ENCODE measurements at regions not wholly inside any gene's neighbourhood (a gene's known extent, or its start where the extent isn't known, plus 50 kb on each side); places are given as distances from the start of the nearest gene placed in this dataset.

GRCh38 chr1:61568460-61569302, 156.3 kb downstream of the TM2D1 start:
- H3K23ac ChIP-seq (ENCODE audit: low read depth, low read length): no peak overlapping the region
- intact Hi-C loops (cut with micrococcal nuclease) (no loop called here), in situ Hi-C loops (cut with MboI; ENCODE audit: low sequenced_read_pairs) (no loop called here), dilution Hi-C loops (cut with HindIII; ENCODE audit: low sequenced_read_pairs, unreplicated experiment) (no loop called here)
- TF ChIP-seq RFX5 (IDR thresholded peaks at IDR 0.05; ENCODE audit: low read depth, low read length) (no peak), MAFK (IDR thresholded peaks at IDR 0.05; ENCODE audit: low read depth, low read length) (no peak), USF2 (IDR thresholded peaks at IDR 0.05; ENCODE audit: low read depth, low read length) (no peak), SMC3 (IDR thresholded peaks at IDR 0.05; ENCODE audit: low read depth, low read length) (no peak), CTCF (conservative IDR thresholded peaks at IDR 0.05; ENCODE audit: low read depth, low read length) (no peak), MAZ (IDR thresholded peaks at IDR 0.05; ENCODE audit: borderline replicate concordance, low read depth, low read length) (no peak), BHLHE40 (IDR thresholded peaks at IDR 0.05; ENCODE audit: low read depth, low read length) (no peak), CHD1 (IDR thresholded peaks at IDR 0.05; ENCODE audit: low read depth, low read length) (no peak), RAD21 (IDR thresholded peaks at IDR 0.05; ENCODE audit: low read length) (no peak), RCOR1 (IDR thresholded peaks at IDR 0.05; ENCODE audit: insufficient replicate concordance, low read length) (no peak), FOS (IDR thresholded peaks at IDR 0.05; ENCODE audit: low read depth, low read length) (no peak), ELK1 (IDR thresholded peaks at IDR 0.05; ENCODE audit: borderline replicate concordance, low read depth, low read length) (no peak), CEBPB (IDR thresholded peaks at IDR 0.05; ENCODE audit: low read depth, low read length) (no peak), POLR2A (IDR thresholded peaks at IDR 0.05; ENCODE audit: low read depth, low read length) (no peak), NFE2L2 (IDR thresholded peaks at IDR 0.05; ENCODE audit: low read depth, low read length) (no peak)
- H2BK15ac ChIP-seq (ENCODE audit: low read depth, low read length): no peak overlapping the region
- no peak overlapping the region for H3K4me3 ChIP-seq (ENCODE audit: insufficient read depth, low read depth, low read length)
- H3K4me1 ChIP-seq (ENCODE audit: control insufficient read depth, insufficient read depth, low read length): no peaks in the 10 kb centered on the region
- H3K4ac ChIP-seq (ENCODE audit: low read depth, low read length): no peak overlapping the region
- H3K36me3 ChIP-seq (ENCODE audit: control insufficient read depth, insufficient read depth, low read length): no peaks in the 10 kb centered on the region
- no peaks in the 10 kb centered on the region for H4K20me1 ChIP-seq (ENCODE audit: insufficient read depth, low read length)
- H2BK5ac ChIP-seq (ENCODE audit: low read depth, low read length, poor library complexity, severe bottlenecking): no peak overlapping the region
- H3K9ac ChIP-seq (ENCODE audit: low read depth, low read length): no peak overlapping the region
- H3K27ac ChIP-seq (ENCODE audit: insufficient read depth, low read length): no peak overlapping the region
- no peak overlapping the region for H4K8ac ChIP-seq (ENCODE audit: low read depth in 2 of 2, low read length in 2 of 2)
- no peak overlapping the region for H2AK5ac ChIP-seq (ENCODE audit: low read depth, low read length)
- H3K18ac ChIP-seq (ENCODE audit: low read depth, low read length): no peak overlapping the region
- no peak overlapping the region for H2AFZ ChIP-seq (replicated peaks; ENCODE audit: low read length, poor library complexity)
- no peak overlapping the region for H2BK120ac ChIP-seq (ENCODE audit: low read depth, low read length)
- H3K56ac ChIP-seq (ENCODE audit: extremely low read depth, insufficient read depth, low read length): no peak overlapping the region
- H3K4me2 ChIP-seq (ENCODE audit: low read depth, low read length): no peak overlapping the region
- ChIA-PET CTCF (no interaction called here), POLR2A (ENCODE audit: unreplicated experiment) (no interaction called here)
- no TSS peak for BruUV-seq (replicated peaks)
- no peaks in the 10 kb centered on the region for H3K27me3 ChIP-seq (ENCODE audit: control insufficient read depth, insufficient read depth, low read length)
- no peaks in the 10 kb centered on the region for H3K79me1 ChIP-seq (ENCODE audit: low read depth in 1 of 2, low read length in 2 of 2)
- H2BK20ac ChIP-seq (ENCODE audit: low read depth, low read length): no peak overlapping the region
- WGBS, 2 experiments (ENCODE audit: extremely low coverage in 2 of 2, insufficient read length in 1 of 2): no CpG with 5 or more reads among the region's 5 CpGs
- H4K5ac ChIP-seq (ENCODE audit: low read depth, low read length): no peak overlapping the region
- no peaks in the 10 kb centered on the region for H3K9me1 ChIP-seq (ENCODE audit: insufficient read depth, low read length)
- ATAC-seq (ENCODE audit: low read depth) (no peak), DNase-seq (no peak)
- no peak overlapping the region for H2AK9ac ChIP-seq (replicated peaks; ENCODE audit: low read depth, low read length, poor library complexity)
- H3K9me3 ChIP-seq (ENCODE audit: control insufficient read depth, insufficient read depth, low read length): peaks cover 6% of the 10 kb centered on the region; the same call in 1 of the 2 replicates
- no peak overlapping the region for H4K91ac ChIP-seq (ENCODE audit: insufficient read depth, low read depth, low read length)
- H3K14ac ChIP-seq (replicated peaks; ENCODE audit: low read depth, low read length): no peak overlapping the region
